AG09319 (cell line): ENCODE measurements at regions not wholly inside any gene's neighbourhood (a gene's known extent, or its start where the extent isn't known, plus 50 kb on each side); places are given as distances from the start of the nearest gene placed in this dataset.

Experiments
- DNase-seq: peaks from one replicate; pipeline ENCODE4 v3.0.0-alpha.2; 2010; ENCODE audit warnings: low read depth; ENCODE audit errors: extremely low read depth
- CTCF ChIP-seq: IDR thresholded peaks from 2 replicates; pipeline ENCODE4 v1.5.1; 2011; ENCODE audit warnings: low read depth, mild to moderate bottlenecking, inconsistent platforms, low read length, moderate library complexity

GRCh38 chr7:131607291-131608115 is 51.1 kb upstream of the PODXL start:
- DNase-seq, result no peak
- no peak for TF ChIP-seq CTCF

DNA sequence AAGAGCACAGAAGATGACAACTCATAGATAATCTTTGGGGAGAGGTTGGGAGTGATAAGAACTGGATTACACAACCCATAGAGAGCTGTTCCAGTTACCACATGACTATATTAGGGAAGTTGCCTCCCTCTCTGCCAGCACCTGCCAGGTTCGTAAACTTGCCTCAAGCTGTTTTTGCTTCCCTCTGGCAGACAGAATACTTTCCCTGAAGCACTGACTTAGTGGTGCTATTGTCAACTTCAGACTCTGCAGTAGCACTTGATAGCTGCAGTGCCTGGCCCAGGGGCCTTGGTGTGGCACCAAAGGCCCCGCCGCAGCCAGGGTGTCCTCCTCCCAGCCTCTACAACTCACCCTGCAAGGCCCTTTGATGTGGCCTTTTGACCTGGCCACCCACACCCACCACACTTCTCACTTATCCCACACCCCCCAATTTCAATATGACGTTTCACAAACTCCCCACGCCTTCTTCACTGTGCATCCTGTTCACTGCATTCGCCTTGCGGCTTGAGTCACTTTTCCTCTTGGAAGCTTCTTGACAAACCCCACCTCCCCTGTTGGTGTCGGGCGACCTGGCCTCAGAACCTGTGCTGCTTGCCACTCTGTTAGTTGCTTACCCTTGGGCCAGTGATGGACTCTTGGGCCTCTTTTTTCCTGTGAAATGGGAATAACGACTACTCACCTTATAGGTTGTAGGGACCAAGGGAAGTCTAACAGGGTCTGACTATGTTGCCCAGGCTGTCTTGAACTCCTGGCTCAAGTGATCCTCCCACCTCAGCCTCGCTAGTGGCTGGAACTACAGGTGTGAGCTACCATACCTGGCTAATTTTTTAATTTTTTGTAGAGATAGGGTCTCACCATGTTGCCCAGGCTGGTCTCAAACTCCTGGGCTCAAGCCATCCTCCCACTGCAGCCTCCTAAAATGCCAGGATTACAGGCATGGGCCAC is 50.2 kb upstream of the PODXL start:
- TF ChIP-seq CTCF, result no peak
- no peak for DNase-seq
